HEK293 (cell line): ENCODE measurements at regions not wholly inside any gene's neighbourhood (a gene's known extent, or its start where the extent isn't known, plus 50 kb on each side); places are given as distances from the start of the nearest gene placed in this dataset.

Experiments used
- CTCF ChIA-PET: fragments of 350-600 bp; formaldehyde crosslinking; extraction: SDS; loops from one replicate; lab custom pipeline; 2021; ENCODE audit warnings: antibody characterized with exemption; lab: Yijun Ruan, JAX
- POLR2A ChIA-PET: fragments of 300-600 bp; formaldehyde crosslinking; extraction: SDS; loops from one replicate; lab custom pipeline; 2020; ENCODE audit warnings: antibody characterized with exemption, inconsistent platforms; lab: Yijun Ruan, JAX
- H3K27ac ChIP-seq: fragments of 200-500 bp; sonication (Bioruptor generic); 2 replicates; pipeline ENCODE4 v1.5.1; 2014; ENCODE audit warnings: low read depth, low read length, control low read depth, inconsistent platforms; ENCODE audit errors: extremely low read depth
- H3K36me3 ChIP-seq, 2 experiments: fragments of 200-500 bp in 1 of 2; sonication (Bioruptor generic) in 1 of 2; 1 replicate in 1 of 2; 2 replicates in 1 of 2; pipeline ENCODE4 v1.5.1; 2014 to 2017; ENCODE audit warnings: inconsistent platforms in 2 of 2, low read length in 2 of 2; ENCODE audit not compliant: control insufficient read depth in 2 of 2, insufficient read depth in 1 of 2
- H3K4me1 ChIP-seq: fragments of 200-500 bp; sonication (Bioruptor generic); 2 replicates; pipeline ENCODE4 v1.5.1; 2014; ENCODE audit warnings: mild to moderate bottlenecking, low read length, inconsistent platforms; ENCODE audit not compliant: control insufficient read depth, insufficient read depth
- H3K4me3 ChIP-seq: 2 replicates; pipeline ENCODE4 v1.5.1; 2011; ENCODE audit warnings: low read depth, mild to moderate bottlenecking, control low read depth, low read length, moderate library complexity
- H3K9me3 ChIP-seq: fragments of 200-500 bp; sonication (Bioruptor generic); 2 replicates; pipeline ENCODE4 v1.5.1; 2014; ENCODE audit warnings: low read depth, low read length, inconsistent platforms; ENCODE audit not compliant: control insufficient read depth, insufficient read depth
- BCL11A ChIP-seq: fragments of 450-650 bp; formaldehyde crosslinking; IDR thresholded peaks from 2 replicates; pipeline ENCODE4 v1.5.1; 2016; ENCODE audit warnings: low read depth, missing biosample characterization, missing genetic modification characterization
- GLI4 ChIP-seq: fragments of 450-650 bp; formaldehyde crosslinking; IDR thresholded peaks from 2 replicates; pipeline ENCODE4 v1.5.1; 2016; ENCODE audit warnings: missing biosample characterization, missing genetic modification characterization
- SALL2 ChIP-seq: fragments of 450-650 bp; formaldehyde crosslinking; IDR thresholded peaks from 2 replicates; pipeline ENCODE4 v1.5.0; 2017; ENCODE audit warnings: missing biosample characterization, mild to moderate bottlenecking, missing genetic modification characterization, borderline replicate concordance
- SCRT2 ChIP-seq: fragments of 450-650 bp; formaldehyde crosslinking; IDR thresholded peaks from 2 replicates; pipeline ENCODE4 v1.5.1; 2016; ENCODE audit warnings: missing biosample characterization, missing genetic modification characterization
- ZNF184 ChIP-seq: fragments of 450-650 bp; IDR thresholded peaks from 2 replicates; pipeline ENCODE4 v1.5.1; 2018; ENCODE audit warnings: missing biosample characterization, mild to moderate bottlenecking, missing genetic modification characterization
- ZNF19 ChIP-seq: fragments of 450-650 bp; formaldehyde crosslinking; IDR thresholded peaks from 2 replicates; pipeline ENCODE4; 2016; ENCODE audit warnings: missing biosample characterization, missing genetic modification characterization, low read depth
- ZNF214 ChIP-seq: fragments of 450-650 bp; formaldehyde crosslinking; IDR thresholded peaks from 2 replicates; pipeline ENCODE4 v1.5.1; 2017; ENCODE audit warnings: missing biosample characterization, mild to moderate bottlenecking, missing genetic modification characterization, borderline replicate concordance
- ZNF223 ChIP-seq: fragments of 450-650 bp; formaldehyde crosslinking; IDR thresholded peaks from 2 replicates; pipeline ENCODE4 v1.5.1; 2016; ENCODE audit warnings: missing biosample characterization, missing genetic modification characterization
- ZNF248 ChIP-seq: fragments of 450-650 bp; formaldehyde crosslinking; IDR thresholded peaks from 2 replicates; pipeline ENCODE4 v1.5.1; 2017; ENCODE audit warnings: missing biosample characterization, missing genetic modification characterization
- ZNF302 ChIP-seq: fragments of 450-650 bp; formaldehyde crosslinking; IDR thresholded peaks from 2 replicates; pipeline ENCODE4 v1.5.1; 2016; ENCODE audit warnings: missing biosample characterization, missing genetic modification characterization, low read depth
- ZNF426 ChIP-seq: fragments of 450-650 bp; formaldehyde crosslinking; IDR thresholded peaks from 2 replicates; pipeline ENCODE4 v1.5.1; 2017; ENCODE audit warnings: missing biosample characterization, missing genetic modification characterization, mild to moderate bottlenecking, inconsistent platforms, moderate library complexity
- ZNF571 ChIP-seq: fragments of 450-650 bp; formaldehyde crosslinking; IDR thresholded peaks from 2 replicates; pipeline ENCODE4 v1.5.0; 2017; ENCODE audit warnings: missing biosample characterization, missing genetic modification characterization
- ZNF596 ChIP-seq: fragments of 450-650 bp; IDR thresholded peaks from 2 replicates; pipeline ENCODE4 v1.5.0; 2018; ENCODE audit warnings: missing biosample characterization, mild to moderate bottlenecking, missing genetic modification characterization, moderate library complexity
- ZNF747 ChIP-seq: fragments of 450-650 bp; formaldehyde crosslinking; IDR thresholded peaks from 2 replicates; pipeline ENCODE4 v1.5.1; 2016; ENCODE audit warnings: missing biosample characterization, missing genetic modification characterization
- ZNF830 ChIP-seq: fragments of 450-650 bp; IDR thresholded peaks from 2 replicates; pipeline ENCODE4 v1.5.0; 2018; ENCODE audit warnings: missing biosample characterization, missing genetic modification characterization, low read depth, mild to moderate bottlenecking, moderate library complexity
- TF ChIP-seq, protein P1 (sequence below): fragments of 450-650 bp; formaldehyde crosslinking; IDR thresholded peaks from 2 replicates; pipeline ENCODE4 v1.5.1; 2016; ENCODE audit warnings: missing biosample characterization, missing genetic modification characterization

DNA sequence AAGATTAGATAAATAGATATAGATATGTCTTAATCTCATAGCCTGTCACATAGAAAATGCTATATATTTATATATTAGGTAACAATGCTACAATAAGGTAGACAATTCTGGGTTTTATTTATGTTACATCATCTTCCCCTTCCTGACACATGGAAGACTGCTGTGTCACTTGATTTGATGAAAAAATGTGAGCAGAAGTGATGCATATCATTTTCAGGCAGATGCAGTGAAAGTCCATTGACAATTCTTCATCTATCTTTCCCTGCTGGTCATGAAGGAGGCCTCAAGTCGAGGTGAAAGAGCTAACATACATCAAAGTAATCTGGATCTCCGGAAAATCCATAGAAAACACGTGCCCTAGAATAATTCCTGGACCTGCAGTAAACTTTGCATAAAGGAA is 57.8 kb upstream of the CHD1 start (continued):
- TF ChIP-seq ZNF830 (tag by site-specific recombination) = no peak

DNA sequence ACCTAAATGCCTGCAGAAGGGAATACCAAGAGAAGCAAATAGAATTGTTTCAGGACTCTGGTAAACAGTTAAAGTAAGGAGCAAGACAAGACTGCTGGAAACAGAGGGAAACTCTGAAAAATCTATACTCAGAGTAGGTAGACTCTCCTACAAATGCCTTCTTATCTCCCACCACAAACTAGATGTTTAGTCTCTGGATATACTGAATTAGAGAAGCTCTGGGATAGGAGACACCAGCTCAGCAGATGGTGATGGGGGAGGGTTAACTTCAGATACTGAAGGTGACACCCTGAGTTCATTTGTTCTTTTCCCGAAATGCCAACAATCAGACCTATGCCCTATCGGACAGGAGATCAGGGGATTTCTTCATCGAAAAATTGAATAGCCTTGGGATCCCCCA is 54.1 kb upstream of the CHD1 start:
- Histone ChIP-seq H3K27ac (no peak overlapping the region), H3K4me1 (no peaks in the 10 kb centered on the region), H3K9me3 (no peaks in the 10 kb centered on the region), H3K36me3 (no peaks in the 10 kb centered on the region), H3K4me3 (no peak overlapping the region)
- ChIA-PET POLR2A (no interaction called here), CTCF (interaction anchor here (0.6 kb wide), 1 partner anchor 78 kb away, joined by 3 read pairs; no protein-coding TSS in a partner anchor)
- no peak for TF ChIP-seq SCRT2
- no peak for TF ChIP-seq ZNF426 (tag by site-specific recombination)
- no peak for TF ChIP-seq ZNF248 (tag by site-specific recombination)
- no peak for TF ChIP-seq ZNF19 (tag by site-specific recombination)
- no peak for TF ChIP-seq ZNF302 (tag by site-specific recombination)
- no peak for TF ChIP-seq GLI4 (tag by site-specific recombination)
- TF ChIP-seq ZNF223 (tag by site-specific recombination) = no peak
- TF ChIP-seq ZNF747 (tag by site-specific recombination) = no peak
- TF ChIP-seq ZNF596 (tag by site-specific recombination) = no peak
- TF ChIP-seq BCL11A (tag by site-specific recombination) = no peak
- TF ChIP-seq ZNF571 (tag by site-specific recombination) = no peak
- TF ChIP-seq, protein P1, sequence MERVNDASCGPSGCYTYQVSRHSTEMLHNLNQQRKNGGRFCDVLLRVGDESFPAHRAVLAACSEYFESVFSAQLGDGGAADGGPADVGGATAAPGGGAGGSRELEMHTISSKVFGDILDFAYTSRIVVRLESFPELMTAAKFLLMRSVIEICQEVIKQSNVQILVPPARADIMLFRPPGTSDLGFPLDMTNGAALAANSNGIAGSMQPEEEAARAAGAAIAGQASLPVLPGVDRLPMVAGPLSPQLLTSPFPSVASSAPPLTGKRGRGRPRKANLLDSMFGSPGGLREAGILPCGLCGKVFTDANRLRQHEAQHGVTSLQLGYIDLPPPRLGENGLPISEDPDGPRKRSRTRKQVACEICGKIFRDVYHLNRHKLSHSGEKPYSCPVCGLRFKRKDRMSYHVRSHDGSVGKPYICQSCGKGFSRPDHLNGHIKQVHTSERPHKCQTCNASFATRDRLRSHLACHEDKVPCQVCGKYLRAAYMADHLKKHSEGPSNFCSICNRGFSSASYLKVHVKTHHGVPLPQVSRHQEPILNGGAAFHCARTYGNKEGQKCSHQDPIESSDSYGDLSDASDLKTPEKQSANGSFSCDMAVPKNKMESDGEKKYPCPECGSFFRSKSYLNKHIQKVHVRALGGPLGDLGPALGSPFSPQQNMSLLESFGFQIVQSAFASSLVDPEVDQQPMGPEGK (tag by site-specific recombination) = no peak
- no peak for TF ChIP-seq ZNF184 (tag by site-specific recombination)
- no peak for TF ChIP-seq SALL2
- no peak for TF ChIP-seq ZNF214 (tag by site-specific recombination)
